Body of pancreas (tissue), 4 donors: ENCODE measurements at regions not wholly inside any gene's neighbourhood (a gene's known extent, or its start where the extent isn't known, plus 50 kb on each side); places are given as distances from the start of the nearest gene placed in this dataset.

Source experiments
- CTCF ChIP-seq, 7 experiments: fragments of 450-650 bp in 4 of 7; fragments of 200-600 bp in 3 of 7; sonication (generic) in 3 of 7; IDR thresholded peaks; one replicate each; pipeline ENCODE4 v1.5.1; 2016 to 2019; ENCODE audit warnings: antibody characterized with exemption in 7 of 7
- POLR2A ChIP-seq, 3 donors: fragments of 450-650 bp; IDR thresholded peaks; one replicate each; pipeline ENCODE4 v1.6.1; 2016; ENCODE audit warnings: antibody characterized with exemption in 3 of 3, mild to moderate bottlenecking in 2 of 3

- no peak for TF ChIP-seq CTCF (IDR thresholded peaks at IDR 0.05)
- TF ChIP-seq POLR2A (IDR thresholded peaks at IDR 0.05), result no peak
Measured at GRCh38 chr5:152933056-152933455, 528.0 kb upstream of the NMUR2 start.
